HCT116 (cell line): ENCODE measurements at regions not wholly inside any gene's neighbourhood (a gene's known extent, or its start where the extent isn't known, plus 50 kb on each side); places are given as distances from the start of the nearest gene placed in this dataset.

Experiments
- ATAC-seq: fragments of 200-7000 bp; cut with Tn5 transposase; 2 replicates; pipeline ENCODE4 v1.9.1; 2020; ENCODE audit warnings: mild to moderate bottlenecking, moderate library complexity
- BruUV-seq: library from RNA; stranded (reverse); fragments of 400-500 nt; replicated peaks from 2 replicates; lab custom pipeline; 2021; lab: Mats Ljungman, UMichigan
- CTCF ChIA-PET: fragments of 300-600 bp; sonication (Branson Sonifier 250); formaldehyde crosslinking; loops from one replicate; lab custom pipeline; 2021; ENCODE audit warnings: antibody characterized with exemption; lab: Charles Lee
- POLR2A ChIA-PET: fragments of 300-600, 350-600 bp; sonication (Branson Sonifier 250); formaldehyde crosslinking; loops from one replicate; lab custom pipeline; 2021; ENCODE audit warnings: antibody characterized with exemption; lab: Charles Lee
- RAD21 ChIA-PET, 2 experiments: fragments of 300-600 bp; sonication (Branson Sonifier 250); formaldehyde crosslinking; loops; one replicate each; lab custom pipeline; 2023; ENCODE audit warnings: low total read pairs in 2 of 2; ENCODE audit not compliant: uncharacterized antibody in 2 of 2, unreplicated experiment in 2 of 2, low non-redundant PET in 1 of 2; lab: Charles Lee
- DNase-seq: peaks from one replicate; pipeline ENCODE4 v3.0.0-alpha.2; 2010; ENCODE audit warnings: low read depth, low spot score
- H2AFZ ChIP-seq: fragments of 200-600 bp; shearing (Covaris generic), sonication (generic); 2 replicates; pipeline ENCODE4 v1.6.1; 2017; ENCODE audit warnings: low read depth, mixed run types, mixed read lengths, antibody characterized with exemption, low read length; ENCODE audit not compliant: poor library complexity, severe bottlenecking
- H3K27ac ChIP-seq: 2 replicates; pipeline ENCODE4 v1.5.1; 2012; ENCODE audit warnings: low read depth, low read length
- H3K27me3 ChIP-seq: fragments of 200-600 bp; sonication (generic); 2 replicates; pipeline ENCODE4 v1.6.1; 2016; ENCODE audit warnings: mixed run types, low read length, mixed read lengths; ENCODE audit not compliant: insufficient read depth
- H3K36me3 ChIP-seq, 2 experiments: fragments of 200-500 bp in 1 of 2; fragments of 200-600 bp in 1 of 2; sonication (Bioruptor generic) in 1 of 2; sonication (generic) in 1 of 2; 2 replicates each; pipeline versions ENCODE4 v1.5.1 to v1.6.1; 2014 to 2016; ENCODE audit warnings: low read length in 2 of 2, inconsistent platforms in 1 of 2, mixed read lengths in 1 of 2, mixed run types in 1 of 2; ENCODE audit not compliant: insufficient read depth in 2 of 2, control insufficient read depth in 1 of 2
- H3K4me1 ChIP-seq, 2 experiments: fragments of 200-600 bp in 1 of 2; sonication (generic) in 1 of 2; 2 replicates each; pipeline versions ENCODE4 v1.5.1 to v1.6.1; 2012 to 2017; ENCODE audit warnings: low read length in 2 of 2, inconsistent platforms in 1 of 2, mild to moderate bottlenecking in 1 of 2, mixed read lengths in 1 of 2, mixed run types in 1 of 2, moderate library complexity in 1 of 2; ENCODE audit not compliant: insufficient read depth in 2 of 2, control insufficient read depth in 1 of 2
- H3K4me2 ChIP-seq: fragments of 200-600 bp; sonication (generic); 2 replicates; pipeline ENCODE4 v1.6.1; 2017; ENCODE audit warnings: mixed run types, low read length, mixed read lengths
- H3K4me3 ChIP-seq, 2 experiments: fragments of 200-600 bp in 1 of 2; sonication (generic) in 1 of 2; replicated peaks in 1 of 2; 2 replicates each; pipeline ENCODE4 v1.5.1; 2011 to 2016; ENCODE audit warnings: low read length in 2 of 2, control low read depth in 1 of 2, low read depth in 1 of 2, mild to moderate bottlenecking in 1 of 2, mixed read lengths in 1 of 2, mixed run types in 1 of 2
- H3K79me2 ChIP-seq: fragments of 200-600 bp; sonication (generic); 2 replicates; pipeline ENCODE4 v1.6.1; 2017; ENCODE audit warnings: mild to moderate bottlenecking, mixed run types, low read length, moderate library complexity, mixed read lengths; ENCODE audit not compliant: insufficient read depth
- H3K9ac ChIP-seq: fragments of 200-600 bp; sonication (generic); 2 replicates; pipeline ENCODE4 v1.6.1; 2016; ENCODE audit warnings: low read length, mixed read lengths
- H3K9me2 ChIP-seq: fragments of 200-600 bp; sonication (generic), shearing (Covaris generic); 2 replicates; pipeline ENCODE4 v1.6.1; 2017; ENCODE audit warnings: mixed run types, mild to moderate bottlenecking, moderate library complexity; ENCODE audit not compliant: insufficient read depth
- H3K9me3 ChIP-seq, 2 experiments: fragments of 200-500 bp in 1 of 2; fragments of 200-600 bp in 1 of 2; sonication (Bioruptor generic) in 1 of 2; sonication (generic) in 1 of 2; 2 replicates each; pipeline ENCODE4 v1.6.1; 2014 to 2017; ENCODE audit warnings: low read length in 2 of 2, mixed read lengths in 2 of 2, inconsistent platforms in 1 of 2, low read depth in 1 of 2, mild to moderate bottlenecking in 1 of 2, mixed run types in 1 of 2, moderate library complexity in 1 of 2; ENCODE audit not compliant: control insufficient read depth in 1 of 2, insufficient read depth in 1 of 2
- H4K20me1 ChIP-seq: fragments of 200-600 bp; sonication (generic), shearing (Covaris generic); 2 replicates; pipeline ENCODE4 v1.6.1; 2017; ENCODE audit warnings: mixed run types, mild to moderate bottlenecking, moderate library complexity; ENCODE audit not compliant: insufficient read depth
- CEBPB ChIP-seq: IDR thresholded peaks from 2 replicates; pipeline ENCODE4 v1.6.1; 2012; ENCODE audit warnings: low read depth
- EGR1 ChIP-seq: IDR thresholded peaks from 2 replicates; pipeline ENCODE4 v1.6.1; 2012; ENCODE audit warnings: low read depth
- EZH2phosphoT487 ChIP-seq: fragments of 200-600 bp; IDR thresholded peaks from 2 replicates; pipeline ENCODE4 v1.6.1; 2018; ENCODE audit warnings: antibody characterized with exemption, borderline replicate concordance
- FOSL1 ChIP-seq: IDR thresholded peaks from 2 replicates; pipeline ENCODE4 v1.6.1; 2012; ENCODE audit warnings: low read depth
- JUND ChIP-seq: IDR thresholded peaks from 2 replicates; pipeline ENCODE4 v1.6.1; 2012
- POLR2A ChIP-seq: IDR thresholded peaks from 2 replicates; pipeline ENCODE4 v1.7.0; 2011; ENCODE audit warnings: borderline replicate concordance; ENCODE audit not compliant: insufficient read depth, insufficient read length; ENCODE audit errors: extremely low read depth
- POLR2AphosphoS5 ChIP-seq: IDR thresholded peaks from 2 replicates; pipeline ENCODE4 v1.6.1; 2011; ENCODE audit warnings: mild to moderate bottlenecking, low read depth, low read length, moderate library complexity
- RAD21 ChIP-seq: IDR thresholded peaks from 2 replicates; pipeline ENCODE4 v1.6.1; 2012; ENCODE audit warnings: low read depth, mild to moderate bottlenecking
- REST ChIP-seq: IDR thresholded peaks from 2 replicates; pipeline ENCODE4 v1.6.1; 2012; ENCODE audit warnings: low read depth
- SIN3A ChIP-seq: IDR thresholded peaks from 2 replicates; pipeline ENCODE4 v1.6.1; 2012; ENCODE audit warnings: low read depth
- SP1 ChIP-seq: IDR thresholded peaks from 2 replicates; pipeline ENCODE4 v1.6.1; 2012; ENCODE audit warnings: low read depth
- SRF ChIP-seq: IDR thresholded peaks from 2 replicates; pipeline ENCODE4 v1.6.1; 2012; ENCODE audit warnings: low read depth
- TCF7L2 ChIP-seq: IDR thresholded peaks from 2 replicates; pipeline ENCODE4 v1.7.0; 2011; ENCODE audit warnings: borderline replicate concordance, inconsistent platforms; ENCODE audit not compliant: insufficient read depth, insufficient read length; ENCODE audit errors: extremely low read depth
- YY1 ChIP-seq: IDR thresholded peaks from 2 replicates; pipeline ENCODE4 v1.6.1; 2011; ENCODE audit warnings: low read length, low read depth, moderate library complexity, mild to moderate bottlenecking; ENCODE audit not compliant: insufficient replicate concordance; ENCODE audit errors: extremely low read depth
- ZNF274 ChIP-seq: fragments of 200-500 bp; sonication (Bioruptor generic); IDR thresholded peaks from 2 replicates; pipeline ENCODE4 v1.6.1; 2014; ENCODE audit warnings: mild to moderate bottlenecking, low read depth, low read length, inconsistent platforms
- intact Hi-C: fragments of 100-400 bp; cut with micrococcal nuclease; formaldehyde crosslinking; loops from 2 replicates; pipeline ENCODE4 v1.10.0; 2022
- TF ChIP-seq, protein P1 (sequence below): IDR thresholded peaks from 2 replicates; pipeline ENCODE4 v1.6.1; 2012
- TF ChIP-seq, protein P2 (sequence below), 3 experiments: fragments of 200-600 bp in 1 of 3; sonication (generic) in 1 of 3; IDR thresholded peaks in 2 of 3; conservative IDR thresholded peaks in 1 of 3; 2 replicates each; pipeline ENCODE4 v1.5.1; 2012 to 2017; ENCODE audit warnings: low read depth in 2 of 3, low read length in 2 of 3, antibody characterized with exemption in 1 of 3, borderline replicate concordance in 1 of 3, control low read depth in 1 of 3, mild to moderate bottlenecking in 1 of 3, mixed read lengths in 1 of 3, mixed run types in 1 of 3, moderate library complexity in 1 of 3; ENCODE audit not compliant: insufficient read depth in 1 of 3

DNA sequence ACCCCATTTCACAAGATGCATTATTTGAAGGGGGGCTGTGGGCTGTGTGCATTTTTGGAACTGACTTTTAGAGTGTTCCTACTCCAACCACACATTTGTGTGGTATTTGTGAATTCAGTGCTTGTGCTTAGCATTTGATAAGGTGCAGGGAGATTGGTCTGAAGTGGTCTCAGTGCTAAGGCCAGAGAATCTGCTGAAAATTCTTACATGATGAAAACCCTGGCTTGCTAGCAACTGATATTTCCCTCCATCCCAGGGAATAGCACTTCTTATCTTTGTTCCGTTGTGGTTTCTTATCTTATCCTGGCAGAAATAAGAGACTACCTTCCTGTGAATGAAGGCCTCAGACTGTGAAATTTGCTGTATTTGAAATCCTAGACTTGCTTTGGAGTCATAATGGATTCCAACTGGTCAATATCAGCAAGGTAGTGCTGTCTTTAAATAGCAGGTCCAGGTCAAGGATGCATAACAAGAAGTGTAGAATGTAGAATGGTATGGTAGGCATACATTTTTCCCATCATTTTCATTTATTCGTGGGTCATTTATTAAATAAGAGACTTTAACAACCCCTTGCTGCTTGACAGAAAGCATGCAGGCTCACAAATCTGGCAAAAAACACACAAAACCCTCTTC, 986.9 kb downstream of the REEP3 start:
- Histone ChIP-seq H3K79me2 (no peaks in the 10 kb centered on the region), H2AFZ (no peak overlapping the region), H4K20me1 (no peaks in the 10 kb centered on the region), H3K9me2 (no peaks in the 10 kb centered on the region), H3K4me1 (no peaks in the 10 kb centered on the region), H3K27ac (no peak overlapping the region), H3K4me3 (no peak overlapping the region), H3K9me3 (no peaks in the 10 kb centered on the region), H3K27me3 (no peaks in the 10 kb centered on the region), H3K36me3 (no peaks in the 10 kb centered on the region), H3K9ac (no peak overlapping the region), H3K4me2 (no peak overlapping the region)
- DNase-seq (no peak), ATAC-seq (no peak)
- CTCF ChIA-PET = no interaction called here
- RAD21 ChIA-PET = no interaction called here
- no TSS peak for BruUV-seq
- no peak for TF ChIP-seq TCF7L2
- TF ChIP-seq, protein P1, sequence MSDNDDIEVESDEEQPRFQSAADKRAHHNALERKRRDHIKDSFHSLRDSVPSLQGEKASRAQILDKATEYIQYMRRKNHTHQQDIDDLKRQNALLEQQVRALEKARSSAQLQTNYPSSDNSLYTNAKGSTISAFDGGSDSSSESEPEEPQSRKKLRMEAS = no peak
- no peak for TF ChIP-seq RAD21
- no peak for TF ChIP-seq EGR1
- TF ChIP-seq FOSL1 = no peak
- TF ChIP-seq CEBPB = no peak
- TF ChIP-seq EZH2phosphoT487 = no peak
- TF ChIP-seq JUND = no peak
- TF ChIP-seq SRF = no peak
- TF ChIP-seq POLR2A = no peak
- no peak for TF ChIP-seq ZNF274
- no peak for TF ChIP-seq SP1
- no peak for TF ChIP-seq SIN3A
- no peak for TF ChIP-seq YY1
- TF ChIP-seq, protein P2, sequence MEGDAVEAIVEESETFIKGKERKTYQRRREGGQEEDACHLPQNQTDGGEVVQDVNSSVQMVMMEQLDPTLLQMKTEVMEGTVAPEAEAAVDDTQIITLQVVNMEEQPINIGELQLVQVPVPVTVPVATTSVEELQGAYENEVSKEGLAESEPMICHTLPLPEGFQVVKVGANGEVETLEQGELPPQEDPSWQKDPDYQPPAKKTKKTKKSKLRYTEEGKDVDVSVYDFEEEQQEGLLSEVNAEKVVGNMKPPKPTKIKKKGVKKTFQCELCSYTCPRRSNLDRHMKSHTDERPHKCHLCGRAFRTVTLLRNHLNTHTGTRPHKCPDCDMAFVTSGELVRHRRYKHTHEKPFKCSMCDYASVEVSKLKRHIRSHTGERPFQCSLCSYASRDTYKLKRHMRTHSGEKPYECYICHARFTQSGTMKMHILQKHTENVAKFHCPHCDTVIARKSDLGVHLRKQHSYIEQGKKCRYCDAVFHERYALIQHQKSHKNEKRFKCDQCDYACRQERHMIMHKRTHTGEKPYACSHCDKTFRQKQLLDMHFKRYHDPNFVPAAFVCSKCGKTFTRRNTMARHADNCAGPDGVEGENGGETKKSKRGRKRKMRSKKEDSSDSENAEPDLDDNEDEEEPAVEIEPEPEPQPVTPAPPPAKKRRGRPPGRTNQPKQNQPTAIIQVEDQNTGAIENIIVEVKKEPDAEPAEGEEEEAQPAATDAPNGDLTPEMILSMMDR (IDR thresholded peaks at IDR 0.05 in 2 of 3, conservative IDR thresholded peaks at IDR 0.05 in 1 of 3; ENCODE audit: borderline replicate concordance in 1 of 3, insufficient read depth in 1 of 3, low read depth in 2 of 3, low read length in 2 of 3) = no peak
- no peak for TF ChIP-seq POLR2AphosphoS5
- TF ChIP-seq REST = no peak
- intact Hi-C loops = no loop called here
- POLR2A ChIA-PET = no interaction called here
